Non-pigmented ciliary epithelial cell (primary cell): ENCODE measurements at regions not wholly inside any gene's neighbourhood (a gene's known extent, or its start where the extent isn't known, plus 50 kb on each side); places are given as distances from the start of the nearest gene placed in this dataset.

Experiments
- DNase-seq: peaks from one replicate; pipeline ENCODE4 v3.0.0-alpha.2; 2010; ENCODE audit warnings: low read depth

DNA sequence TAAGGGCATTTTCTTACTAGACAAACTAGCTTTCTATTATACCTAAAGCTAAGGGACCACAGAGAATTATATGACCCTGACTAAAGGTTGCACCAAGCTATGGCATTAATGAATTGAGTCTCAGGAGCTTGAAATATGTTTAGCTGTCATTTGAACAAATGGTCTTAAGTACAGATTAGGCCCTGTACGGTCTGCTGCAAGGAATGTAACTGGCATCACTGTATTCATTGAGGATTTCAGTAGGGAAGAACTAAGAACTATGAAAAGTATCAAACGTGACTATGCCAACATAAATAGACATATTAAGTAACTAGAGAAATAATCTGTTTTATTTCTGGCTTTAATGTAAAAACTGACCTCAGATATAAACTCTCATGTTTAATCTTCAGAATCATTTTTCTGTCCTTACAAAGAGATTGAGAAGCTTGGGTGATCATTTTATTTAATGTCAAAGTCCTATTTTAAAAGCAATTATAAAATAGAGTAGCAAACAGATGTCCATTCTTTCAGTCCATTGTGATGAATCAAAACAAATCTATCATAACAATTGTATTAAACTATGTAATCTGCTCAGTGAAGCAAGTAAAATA is 845.9 kb downstream of the MAT2B start:
- DNase-seq, result no peak

DNA sequence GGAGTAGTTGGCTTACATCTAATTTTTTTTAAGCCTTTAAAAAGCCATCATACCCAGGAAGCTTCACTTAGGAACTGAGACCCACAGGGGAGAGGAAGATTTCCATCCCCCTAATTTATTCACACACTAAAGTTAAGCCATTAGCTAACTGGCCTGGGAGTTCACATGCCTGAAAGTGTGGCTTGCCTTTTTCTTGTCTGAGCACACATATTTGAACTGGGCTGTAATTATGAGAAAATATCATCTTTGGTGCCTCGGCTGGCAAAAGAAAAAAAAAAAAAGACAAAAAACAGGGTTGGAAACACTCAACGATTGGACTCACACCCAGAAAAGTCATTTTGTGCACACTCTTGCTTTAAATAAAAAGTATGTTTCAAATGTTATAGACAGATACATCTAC is 847.3 kb downstream of the MAT2B start:
- no peak for DNase-seq

DNA sequence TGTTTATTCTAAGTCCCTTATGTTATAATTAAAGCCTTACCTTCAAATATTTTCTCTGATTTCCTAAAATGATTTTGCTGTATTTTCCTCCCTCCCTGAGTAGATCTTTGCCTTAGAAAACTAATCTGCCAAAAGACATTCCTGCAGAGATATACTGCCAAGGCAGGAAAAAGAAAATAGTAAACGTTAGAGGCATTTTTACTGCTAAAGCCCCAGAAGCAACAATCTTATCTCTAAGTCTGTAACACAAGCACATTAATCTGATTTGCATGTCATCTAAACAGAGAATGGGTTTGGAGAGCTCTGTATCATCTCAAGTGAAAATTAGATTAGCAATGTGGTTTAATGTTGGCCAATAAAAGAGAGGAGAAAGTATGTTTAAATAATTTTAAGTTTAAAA is 847.7 kb downstream of the MAT2B start:
- no peak for DNase-seq

DNA sequence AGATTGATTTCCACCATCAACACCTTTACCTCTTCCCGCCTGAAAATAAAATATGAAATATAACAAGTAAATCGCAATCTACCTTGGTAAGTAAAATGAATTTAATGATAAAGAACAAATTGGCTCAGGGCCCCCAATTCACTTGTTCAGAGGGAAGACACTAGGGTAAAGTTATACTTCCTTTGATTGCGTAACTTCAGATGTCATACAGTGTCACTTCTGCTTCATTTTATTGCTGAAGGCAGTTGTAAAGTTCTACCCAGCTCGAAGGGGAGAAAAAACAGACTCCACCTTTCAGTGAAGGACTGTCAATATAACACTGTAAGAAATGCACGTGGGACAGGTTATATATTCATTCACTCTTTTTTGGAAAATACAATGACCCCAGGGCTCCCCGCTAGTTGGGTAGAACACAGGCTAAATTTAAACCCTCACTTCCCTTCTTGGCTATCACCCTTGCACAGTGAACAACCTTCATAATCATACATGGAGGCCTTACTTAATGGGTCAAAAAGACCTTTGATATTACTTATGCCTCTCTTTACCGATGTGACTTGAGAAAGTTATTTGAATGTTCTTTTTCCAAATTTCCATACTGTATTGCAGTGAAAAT is 848.8 kb downstream of the MAT2B start:
- no peak for DNase-seq

DNA sequence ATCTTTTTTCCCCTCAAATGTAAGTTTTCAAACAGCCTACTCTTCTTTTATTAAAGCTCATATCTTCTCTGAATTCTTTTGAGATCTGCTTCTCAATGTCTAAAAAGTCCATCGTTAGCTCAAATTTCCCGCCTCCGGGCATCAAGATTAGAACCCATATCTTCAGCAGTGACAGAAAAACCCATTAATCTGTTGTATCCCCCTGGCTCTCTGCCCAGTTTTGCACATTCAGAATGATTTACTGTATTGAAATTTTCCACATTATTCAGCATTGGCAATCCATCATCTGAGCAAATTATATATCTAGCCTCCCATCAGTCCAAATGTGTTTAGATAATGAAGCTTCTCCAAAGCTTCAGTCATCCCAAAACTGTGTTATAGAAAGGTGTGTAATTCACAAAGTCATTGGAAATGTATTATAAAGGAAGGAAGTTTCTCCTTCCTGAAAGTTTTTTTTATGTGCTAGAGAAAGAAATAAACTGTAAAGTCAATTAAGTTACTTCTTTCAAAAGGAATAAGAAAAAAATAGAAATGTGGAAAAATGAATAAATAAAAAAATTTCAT is 849.9 kb downstream of the MAT2B start:
- no peak for DNase-seq

DNA sequence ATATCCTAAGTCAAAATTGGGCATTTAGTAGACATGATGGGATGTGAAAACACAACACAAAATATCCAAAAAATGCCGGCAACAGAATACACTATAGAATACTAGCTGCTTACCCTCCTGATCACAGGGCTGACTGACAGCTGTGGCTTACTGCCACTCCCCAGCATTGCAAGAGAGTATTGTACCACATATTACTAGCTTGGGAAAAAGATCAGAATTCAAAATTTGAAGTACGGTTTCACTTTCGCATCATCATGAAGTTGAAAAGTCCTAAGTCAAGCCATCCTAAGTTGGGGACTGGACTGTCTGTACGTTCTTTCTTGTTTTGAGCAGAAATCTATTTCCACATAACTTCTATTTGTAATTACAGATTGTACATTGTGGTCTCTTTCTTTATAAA is 851.4 kb downstream of the MAT2B start:
- DNase-seq, result no peak

DNA sequence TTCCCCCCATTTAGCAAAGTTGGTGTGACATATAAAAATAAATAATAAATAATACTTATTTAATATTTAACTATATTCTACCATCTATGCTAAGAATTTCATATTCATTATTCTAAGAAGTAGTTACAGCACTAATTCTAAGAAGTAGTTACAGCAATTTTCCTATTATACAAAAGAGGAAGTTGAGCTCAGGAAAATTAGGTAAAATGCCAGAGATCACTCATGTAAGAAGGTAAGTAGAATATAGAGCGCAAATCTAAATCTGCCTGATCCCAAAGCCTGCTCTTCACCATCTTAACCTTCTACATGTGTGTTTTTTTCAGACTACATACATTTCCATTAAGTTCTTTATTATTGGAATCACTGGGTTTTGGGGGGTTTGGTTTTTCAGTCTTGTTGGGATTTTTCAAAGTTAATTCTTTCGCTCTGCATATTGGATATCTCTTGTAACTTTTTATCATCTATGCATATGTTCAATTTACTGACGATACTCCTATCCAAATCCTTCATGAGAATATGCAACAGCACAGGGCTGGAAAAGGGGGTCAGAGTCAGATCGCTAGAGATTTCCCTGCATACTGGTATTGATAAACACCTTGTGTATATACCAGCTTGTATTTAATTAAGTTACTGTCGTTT is 852.1 kb downstream of the MAT2B start:
- DNase-seq, result no peak

DNA sequence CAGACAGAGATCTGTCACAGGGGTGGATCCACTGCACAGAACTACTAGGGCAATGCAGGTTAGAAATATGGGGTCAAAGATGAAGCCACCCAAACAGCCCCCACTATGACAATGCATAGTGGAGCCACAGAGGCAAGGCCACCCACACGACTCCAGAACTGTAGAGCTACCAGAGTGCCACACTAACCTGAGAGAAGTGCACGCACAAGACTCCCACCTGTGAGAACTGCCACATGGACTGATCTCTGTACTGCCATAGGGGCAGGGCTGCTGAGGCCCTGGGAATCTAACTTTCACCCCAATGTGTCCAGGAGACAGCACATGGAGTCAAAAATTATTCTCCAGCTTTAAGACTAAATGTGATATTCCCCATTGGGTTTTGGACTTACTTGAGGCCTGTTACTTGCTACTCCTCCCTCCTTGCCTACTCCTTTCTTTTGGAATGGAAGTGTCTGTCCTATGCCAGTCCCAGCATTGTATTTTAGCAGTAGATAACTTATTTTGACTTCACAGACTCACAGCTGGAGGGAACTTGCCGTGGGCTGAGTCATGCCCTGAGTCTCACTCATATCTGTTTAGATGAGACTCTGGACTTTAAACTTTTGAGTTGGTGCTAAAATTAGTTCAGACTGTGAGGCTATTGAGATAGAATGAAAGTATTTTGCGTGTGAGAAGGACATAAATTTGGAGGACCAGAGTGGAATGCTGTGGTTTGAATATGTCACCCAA is 853.3 kb downstream of the MAT2B start:
- no peak for DNase-seq

DNA sequence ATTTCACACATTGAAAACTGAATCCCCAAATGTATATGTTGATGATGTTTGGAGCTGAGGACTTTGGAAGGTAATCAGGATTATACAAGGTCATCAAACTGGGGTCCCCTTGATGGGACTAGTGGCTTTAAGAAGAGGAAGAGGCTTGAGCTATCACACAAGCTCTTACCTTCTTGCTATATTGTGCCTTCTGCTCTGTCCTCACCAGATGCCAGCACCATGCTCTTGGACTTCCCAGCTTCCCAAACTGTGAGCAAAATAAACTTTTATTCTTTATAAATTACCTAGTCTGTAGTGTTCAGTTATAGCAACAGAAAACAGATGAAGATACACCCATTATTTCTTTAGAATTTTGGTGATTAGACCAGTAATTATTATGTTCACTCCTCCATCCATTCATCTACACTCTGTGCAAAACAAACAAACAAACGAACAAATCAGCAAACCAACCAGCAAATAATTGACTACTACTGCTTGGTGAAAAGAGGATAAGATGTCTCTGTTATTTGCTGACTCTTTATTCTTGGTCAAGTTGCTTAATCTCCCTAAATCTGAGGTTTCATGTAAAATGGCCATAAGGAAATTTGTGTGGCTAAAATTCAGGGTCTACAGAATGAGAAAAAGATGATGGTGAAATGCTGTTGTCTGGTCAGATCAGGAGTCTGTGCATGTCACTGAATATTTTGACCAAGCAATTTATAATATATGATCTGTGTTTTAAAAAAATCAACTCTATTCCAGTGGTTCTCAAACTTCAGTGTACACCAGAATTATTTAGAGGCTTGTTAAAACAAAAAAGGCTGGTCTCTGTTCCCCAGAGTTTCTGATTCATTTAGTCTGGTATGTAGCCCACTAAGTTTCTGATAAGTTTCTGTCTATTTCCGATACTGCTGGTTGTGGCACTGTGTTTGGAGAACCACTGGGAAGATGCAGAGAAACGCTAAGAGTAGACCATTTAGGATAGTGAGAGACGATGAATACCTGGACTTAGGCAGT is 854.1 kb downstream of the MAT2B start:
- DNase-seq, result no peak

DNA sequence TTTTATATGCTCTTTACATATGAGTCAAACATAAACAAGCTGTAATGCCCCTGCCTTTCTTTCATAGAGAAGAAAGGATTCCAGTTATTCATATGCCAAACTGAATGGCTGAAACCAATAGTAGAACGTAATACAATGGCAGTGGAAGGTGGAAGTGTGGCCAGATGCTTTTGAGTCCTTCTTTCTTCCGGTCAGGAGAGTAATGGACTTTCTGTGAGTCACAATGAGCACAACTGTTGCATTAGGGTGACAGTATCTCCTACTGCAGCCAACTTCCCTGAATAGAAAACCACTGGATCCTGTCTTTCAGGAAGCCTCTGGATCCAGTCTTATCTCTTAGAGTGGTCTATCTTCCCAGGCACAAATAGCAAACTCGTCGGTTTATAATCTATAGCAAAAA is 855.2 kb downstream of the MAT2B start:
- DNase-seq, result no peak

DNA sequence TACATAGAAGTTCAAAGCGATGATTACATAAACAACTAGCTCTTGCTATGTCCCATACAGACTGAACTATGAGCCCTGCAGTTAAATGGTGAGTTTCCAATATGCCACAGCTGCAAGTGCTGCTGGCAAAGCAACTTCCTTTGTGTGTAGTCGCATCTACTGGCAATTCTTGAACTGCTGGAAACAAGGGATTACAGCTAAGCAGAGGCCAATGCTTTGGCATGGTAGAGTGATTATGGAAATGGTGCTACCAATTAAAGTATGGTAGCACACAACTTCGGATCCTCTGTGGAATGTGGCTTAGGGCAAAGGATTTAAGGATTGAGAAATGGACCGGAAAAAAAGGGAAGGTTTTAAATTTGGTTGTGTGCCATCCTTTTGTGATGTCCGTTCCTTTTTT is 856.6 kb downstream of the MAT2B start:
- DNase-seq, result no peak

DNA sequence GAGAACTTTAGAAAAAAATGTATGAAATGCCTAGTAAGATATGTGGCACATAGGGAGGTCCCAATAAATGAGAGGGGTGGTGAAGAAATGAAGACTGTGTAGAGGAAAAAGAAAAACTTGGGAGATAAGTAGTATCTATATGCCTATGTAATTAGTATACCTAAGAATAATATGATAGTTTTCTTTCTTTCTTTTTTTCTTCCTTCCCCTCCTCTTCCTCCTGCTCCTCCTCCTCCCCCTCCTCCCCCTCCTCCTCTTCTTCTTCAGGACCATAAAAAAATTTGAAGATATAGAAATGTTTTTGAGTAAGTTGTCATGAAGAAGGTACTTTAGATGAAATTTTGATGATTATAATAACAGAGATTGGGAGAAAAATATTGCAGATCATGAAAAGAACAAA is 857.4 kb downstream of the MAT2B start:
- no peak for DNase-seq

DNA sequence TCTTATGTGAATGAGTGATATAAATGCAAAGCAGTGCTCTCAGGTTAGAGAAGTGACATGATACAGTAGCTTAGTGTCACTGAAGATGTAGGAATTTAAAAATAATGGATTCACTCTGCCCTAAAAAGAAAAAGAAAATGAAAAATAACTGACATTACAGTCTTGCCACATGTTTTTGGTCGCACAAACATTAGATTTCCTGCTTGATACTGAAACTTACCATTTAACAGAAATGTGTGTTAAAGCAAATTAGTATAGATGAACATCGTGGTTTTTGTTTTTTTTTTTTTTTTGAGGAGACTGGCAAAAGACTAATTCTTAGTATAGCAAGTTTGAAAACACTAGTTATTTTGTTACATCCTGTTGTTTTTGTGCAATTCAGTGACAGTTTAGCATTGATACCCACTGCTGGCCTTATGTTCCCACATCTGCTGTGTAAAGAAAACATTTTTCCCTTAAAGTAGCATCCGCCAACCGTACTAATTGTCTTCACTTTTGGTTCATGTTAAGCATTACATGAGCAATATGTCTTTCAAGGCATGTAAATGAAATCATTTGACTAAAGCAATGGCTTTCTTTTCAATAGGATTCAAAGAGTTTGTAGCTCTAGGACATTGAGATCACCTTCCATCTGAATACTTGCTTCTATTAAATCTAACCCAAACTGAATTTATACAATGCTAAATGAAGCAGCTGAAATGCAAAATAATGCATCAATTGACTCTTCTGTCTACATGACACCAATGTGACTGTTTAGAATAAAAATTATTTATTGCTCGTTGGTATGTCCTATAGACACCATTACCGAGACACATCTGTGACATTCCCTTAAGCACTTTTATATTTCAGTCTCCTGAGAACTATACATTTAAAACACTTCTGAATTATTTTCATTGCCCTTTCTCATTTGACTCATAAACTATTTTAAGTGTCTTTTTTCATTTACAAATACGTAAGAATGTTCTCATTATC is 859.1 kb downstream of the MAT2B start:
- DNase-seq, result no peak

DNA sequence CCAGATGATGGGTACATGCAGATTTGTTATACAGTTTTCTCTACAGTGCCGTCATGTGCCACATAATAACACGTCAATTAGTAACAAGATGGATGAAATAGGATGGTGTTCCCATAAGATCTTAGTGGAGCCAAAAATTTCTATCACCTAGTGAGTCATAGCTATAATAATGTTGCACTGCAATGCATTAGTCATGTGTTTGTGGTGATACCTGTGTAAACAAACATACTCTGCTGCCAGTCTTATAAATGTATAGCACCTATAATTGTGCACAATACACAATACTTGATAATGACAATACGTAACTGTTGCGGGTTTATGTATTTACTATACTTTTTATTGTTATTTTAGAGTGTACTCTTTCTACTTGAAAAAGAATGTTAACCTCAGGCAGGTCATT is 865.4 kb downstream of the MAT2B start:
- no peak for DNase-seq

DNA sequence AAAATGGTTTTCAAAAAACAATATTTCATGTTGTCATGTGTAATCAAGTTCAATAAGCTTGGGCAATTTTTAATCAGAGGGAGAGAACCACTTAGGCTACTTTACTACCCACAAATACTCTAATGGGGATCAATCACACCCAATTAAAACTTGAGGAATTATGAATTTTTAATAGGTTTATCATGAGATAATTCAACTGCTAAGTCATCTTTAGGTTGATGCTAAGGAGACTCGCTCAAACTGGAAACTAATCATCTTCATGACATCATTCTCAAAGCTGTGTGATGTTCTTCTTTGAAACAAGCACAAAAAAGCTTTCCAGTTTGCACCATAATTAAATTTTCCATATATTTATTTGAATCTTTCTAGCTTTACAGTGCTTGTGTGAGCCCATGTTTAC is 867.5 kb downstream of the MAT2B start:
- DNase-seq, result no peak

DNA sequence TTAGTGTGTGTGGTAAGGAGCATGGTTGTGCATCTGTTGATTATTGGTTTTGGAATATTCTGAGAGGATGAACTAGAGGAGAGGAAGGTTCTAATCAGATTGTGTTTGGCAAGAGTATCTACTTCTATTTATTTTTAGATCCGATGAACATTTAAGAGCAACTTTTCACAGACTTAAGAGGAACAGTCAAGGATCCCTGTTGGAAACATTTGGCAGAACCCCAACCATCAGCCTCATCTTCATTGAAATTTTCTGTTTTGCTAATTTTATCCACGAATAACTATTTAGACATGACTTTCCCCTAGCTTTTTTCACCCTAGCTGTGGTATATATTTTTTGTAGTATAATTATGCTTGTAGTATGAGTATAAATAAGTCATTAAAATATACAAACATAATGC is 868.5 kb downstream of the MAT2B start:
- DNase-seq, result no peak

DNA sequence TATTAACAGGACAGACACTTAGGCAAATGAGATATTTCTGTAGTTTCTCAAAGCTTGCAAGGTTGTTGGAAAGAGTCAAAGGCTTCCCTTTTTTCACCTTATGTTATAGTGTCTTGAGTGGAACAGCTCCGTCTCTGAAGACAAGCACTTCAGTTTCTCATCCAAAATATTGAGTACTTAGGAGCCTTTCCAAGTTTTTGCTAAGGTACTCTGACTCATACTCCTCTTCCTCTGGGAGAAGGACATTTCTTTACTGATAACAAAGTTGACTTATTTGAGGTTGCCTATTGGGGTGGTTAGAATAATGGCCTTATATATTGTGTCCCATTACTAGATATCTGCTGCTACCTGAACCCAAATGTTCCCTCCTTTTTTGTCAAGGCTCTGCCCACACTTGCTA is 869.6 kb downstream of the MAT2B start:
- DNase-seq, result no peak

DNA sequence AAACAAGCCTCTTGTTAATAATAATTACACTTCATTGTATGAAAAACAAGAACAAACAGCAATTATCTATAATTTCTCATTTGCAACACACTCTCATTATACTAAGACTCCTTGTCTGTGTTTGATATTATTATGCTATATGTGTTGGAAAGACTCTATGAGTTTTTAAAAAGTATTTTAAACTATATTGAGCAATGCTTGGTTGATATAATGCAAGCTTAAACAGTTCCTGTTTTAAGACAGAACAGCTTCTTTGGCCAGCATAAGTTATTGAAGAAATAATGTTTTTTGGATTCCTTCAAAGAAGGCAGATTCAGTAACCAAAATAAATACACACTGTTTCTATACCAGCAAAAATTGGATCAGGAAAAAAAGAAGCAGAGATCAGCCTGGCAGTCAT is 871.4 kb downstream of the MAT2B start:
- DNase-seq, result no peak

DNA sequence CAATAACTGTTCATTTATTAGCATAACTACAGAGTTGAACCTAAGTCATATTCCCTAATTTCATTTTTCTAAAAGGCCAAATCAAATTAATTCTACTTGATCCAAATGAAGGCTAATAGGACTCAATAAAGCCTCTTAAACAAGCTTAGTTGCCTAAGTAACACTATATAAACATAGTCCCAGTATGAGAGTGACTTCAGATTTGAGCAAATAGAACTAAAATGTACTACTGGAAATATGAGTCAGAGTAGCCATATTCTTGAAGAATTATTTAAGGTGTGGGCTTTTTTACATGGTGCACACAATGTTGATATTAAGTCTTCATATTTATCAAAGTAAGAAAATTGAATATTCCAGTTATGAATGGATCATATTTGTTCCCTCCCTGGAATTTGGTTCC is 872.3 kb downstream of the MAT2B start:
- no peak for DNase-seq

DNA sequence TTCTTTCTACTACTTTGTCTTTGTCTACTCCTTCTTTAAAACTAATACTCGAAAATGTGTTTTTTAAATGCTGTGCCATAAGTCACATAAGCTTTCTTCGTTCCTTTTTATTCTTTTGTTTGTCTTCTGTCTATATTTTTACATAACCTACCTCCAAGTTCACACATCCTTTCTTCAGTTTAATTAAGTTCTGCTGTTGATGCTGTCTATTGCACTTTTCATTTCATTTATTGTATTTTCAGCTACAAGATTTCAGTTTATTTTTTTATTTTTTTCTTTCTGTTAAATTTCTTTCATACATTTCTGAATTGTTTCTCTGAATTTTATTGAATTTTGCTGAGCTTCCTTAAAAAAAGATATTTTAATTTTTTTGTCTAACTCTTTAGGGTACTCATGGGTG is 878.2 kb downstream of the MAT2B start:
- no peak for DNase-seq

DNA sequence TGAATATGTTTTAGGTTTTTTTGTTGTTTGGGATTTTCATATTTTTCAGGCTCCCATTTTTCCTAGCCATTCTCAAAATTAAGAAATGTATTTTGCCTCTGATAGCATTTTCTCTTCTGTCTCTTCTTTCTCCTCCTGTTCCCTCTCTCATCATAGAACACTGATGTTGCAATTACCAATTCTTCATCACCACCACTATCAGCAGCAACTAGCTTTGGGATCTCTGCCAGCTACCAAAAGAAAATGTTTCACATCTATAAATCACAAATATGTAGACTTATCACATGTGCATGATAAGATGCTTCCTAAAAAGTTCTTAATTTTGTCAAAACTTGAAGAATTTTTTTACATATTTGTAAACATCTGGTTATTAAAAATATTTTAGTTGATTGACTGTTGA is 887.1 kb downstream of the MAT2B start:
- no peak for DNase-seq
